NCI-H526 treated with DMSO at 0.1 percent for 48 hours (cell line): ENCODE measurements at regions not wholly inside any gene's neighbourhood (a gene's known extent, or its start where the extent isn't known, plus 50 kb on each side); places are given as distances from the start of the nearest gene placed in this dataset.
"Not testable (repeated sequence)": the region's sequence is repeated elsewhere in the genome, so short reads cannot be mapped to it uniquely, and the experiment has no call there.

Source experiments
- DNase-seq: peaks from one replicate; lab custom pipeline; 2025; lab: John Stamatoyannopoulos, UW

DNA sequence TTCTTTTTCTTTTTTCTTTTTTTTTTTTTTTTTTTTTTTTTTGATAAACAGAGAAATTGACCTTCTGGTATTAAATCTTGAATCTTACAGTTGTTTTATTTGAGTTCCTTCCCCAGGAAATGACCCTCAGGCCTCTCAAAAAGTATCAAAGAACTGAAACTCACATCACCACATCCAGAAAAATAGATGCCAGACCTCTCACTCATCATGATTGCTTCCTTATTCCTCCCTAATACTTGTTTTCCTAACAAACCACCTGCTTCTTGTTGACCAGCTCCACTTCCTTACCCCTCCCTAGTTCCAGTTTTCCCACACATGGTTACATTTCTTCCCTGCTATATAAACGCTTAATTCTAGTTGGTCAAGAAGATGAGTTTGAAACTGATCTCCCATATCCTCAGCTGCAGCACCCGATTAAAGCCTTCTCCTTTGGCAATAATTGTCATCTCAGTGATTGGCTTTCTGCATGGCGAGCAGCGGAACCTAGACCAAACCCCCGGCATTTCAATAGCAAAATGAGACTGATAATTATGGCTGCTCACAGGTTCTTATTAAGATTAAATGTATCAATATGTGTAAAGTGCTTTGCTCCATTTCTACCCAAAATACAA is 681.1 kb upstream of the AUTS2 start:
- no peak for DNase-seq

DNA sequence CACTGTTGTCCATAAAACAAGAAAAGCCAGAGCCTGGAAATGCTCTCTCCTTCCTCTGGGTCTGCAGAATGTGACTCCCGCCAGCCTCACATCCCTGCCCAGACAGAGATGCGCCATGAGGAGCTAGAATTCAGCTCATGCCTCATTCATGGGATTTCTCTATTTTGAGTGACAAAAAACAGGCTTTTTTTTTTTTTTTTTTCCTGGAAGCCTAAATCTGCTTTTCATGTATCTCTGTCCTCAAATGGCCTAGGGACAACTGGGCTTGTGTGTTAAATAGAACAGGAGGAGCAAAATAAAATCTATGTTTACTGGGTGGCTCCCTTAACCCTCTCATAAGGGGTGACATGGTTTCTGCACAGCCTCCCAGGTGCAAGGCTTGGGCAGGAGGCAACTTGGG is 679.7 kb upstream of the AUTS2 start:
- DNase-seq = no peak

DNA sequence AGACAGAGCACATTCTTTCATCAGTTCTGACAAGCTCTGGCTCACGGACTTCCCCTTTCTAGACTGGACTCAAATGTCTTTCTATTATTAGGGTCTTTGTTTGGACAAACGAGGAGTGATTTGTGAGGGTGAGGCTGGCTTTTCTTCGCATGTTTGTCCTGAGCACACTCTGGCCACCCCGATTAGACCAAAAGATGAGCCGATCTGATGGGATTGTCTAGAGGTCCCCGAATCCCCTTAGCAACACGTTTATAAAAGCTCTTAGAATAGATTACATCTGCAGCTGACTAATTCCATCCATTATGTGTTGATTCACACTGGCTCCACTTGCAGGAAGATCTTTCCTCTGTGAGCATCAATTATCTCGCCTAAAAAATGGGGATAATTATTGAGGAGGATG is 675.4 kb upstream of the AUTS2 start:
- DNase-seq = no peak

DNA sequence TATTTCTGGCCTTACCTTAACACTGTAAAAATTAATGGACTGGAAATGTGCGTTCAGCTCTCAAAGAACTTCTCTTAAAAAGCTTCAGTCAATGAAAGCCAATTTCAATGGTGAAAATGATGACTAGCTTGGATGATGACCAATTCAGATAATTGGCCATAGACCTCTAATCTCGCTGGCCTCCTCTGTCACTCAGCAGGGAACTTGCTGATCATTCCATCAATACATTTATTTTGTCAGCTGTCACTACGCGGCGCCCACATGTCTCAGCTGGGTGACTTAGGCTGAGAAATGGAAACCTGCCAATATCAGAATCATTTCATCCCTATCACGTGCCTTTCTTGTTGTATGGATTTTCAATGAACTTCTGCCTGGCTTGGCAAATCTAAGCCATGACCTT is 673.0 kb upstream of the AUTS2 start:
- DNase-seq = no peak

DNA sequence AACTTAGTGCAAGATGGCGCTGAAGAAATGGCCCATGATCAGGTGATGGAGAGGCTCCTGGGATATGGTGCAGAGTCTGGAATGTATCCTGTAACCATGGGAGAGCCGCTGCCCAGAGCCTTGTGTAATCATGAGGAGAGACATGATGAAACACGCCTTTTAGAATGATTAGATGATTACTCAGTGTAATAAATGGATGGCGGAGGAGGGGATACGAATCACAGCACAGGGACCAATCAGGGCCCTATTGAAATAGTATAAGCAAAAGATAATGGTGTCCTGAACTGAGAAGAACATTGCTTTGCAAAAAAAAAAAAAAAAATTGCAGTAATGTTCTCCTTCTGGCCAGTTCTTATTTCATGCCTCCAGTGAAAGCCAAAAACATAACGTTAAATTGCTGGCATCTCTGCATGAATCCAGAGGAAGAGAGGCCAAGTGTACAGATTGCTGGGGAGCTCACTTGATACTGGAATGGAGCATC is 668.5 kb upstream of the AUTS2 start:
- no peak for DNase-seq

DNA sequence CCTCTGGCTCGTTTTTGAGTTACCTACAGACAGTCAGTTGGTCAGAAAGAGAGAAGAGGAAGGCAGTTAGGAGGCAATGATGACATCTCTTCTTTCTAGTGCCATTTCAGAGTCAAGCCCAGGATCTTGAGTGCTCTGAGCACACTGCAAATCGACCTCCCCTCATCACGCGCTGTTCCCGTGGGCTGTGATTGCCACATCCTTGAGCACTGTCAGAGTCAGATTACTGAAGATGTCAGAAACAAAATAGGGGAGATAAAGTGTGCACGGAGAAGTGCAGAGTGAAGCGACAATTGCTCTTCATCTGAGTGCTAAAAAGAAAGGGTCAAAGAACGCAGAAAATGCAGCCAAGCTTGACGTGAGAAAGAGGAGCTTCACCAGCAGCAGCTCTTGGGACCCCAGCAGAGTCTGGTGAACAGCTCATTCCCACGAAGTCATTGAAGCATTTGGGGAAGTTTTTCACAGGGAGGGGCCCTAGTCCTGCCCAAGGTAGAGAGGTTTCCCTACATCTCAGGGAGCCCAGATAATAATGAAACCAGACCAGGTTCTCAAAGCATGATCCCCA is 661.7 kb upstream of the AUTS2 start:
- no peak for DNase-seq

DNA sequence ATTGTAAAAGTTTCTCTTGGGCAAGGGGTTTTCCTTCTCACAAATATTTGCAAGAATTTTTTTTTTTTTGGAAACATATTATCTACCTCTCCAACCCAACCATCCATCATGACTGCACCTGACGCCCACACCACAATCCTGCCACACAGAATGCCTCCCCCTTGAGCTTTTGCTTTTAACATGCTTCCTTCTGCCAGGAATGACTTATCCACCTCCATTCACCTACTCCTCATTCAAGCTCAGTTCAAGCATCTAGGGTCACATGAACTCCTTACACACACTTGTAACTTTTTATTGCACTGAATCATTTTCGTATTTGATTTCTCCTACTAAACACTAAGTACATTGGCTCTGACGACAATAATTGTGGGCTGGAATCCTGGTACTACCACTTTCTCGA is 660.1 kb upstream of the AUTS2 start:
- DNase-seq = no peak

DNA sequence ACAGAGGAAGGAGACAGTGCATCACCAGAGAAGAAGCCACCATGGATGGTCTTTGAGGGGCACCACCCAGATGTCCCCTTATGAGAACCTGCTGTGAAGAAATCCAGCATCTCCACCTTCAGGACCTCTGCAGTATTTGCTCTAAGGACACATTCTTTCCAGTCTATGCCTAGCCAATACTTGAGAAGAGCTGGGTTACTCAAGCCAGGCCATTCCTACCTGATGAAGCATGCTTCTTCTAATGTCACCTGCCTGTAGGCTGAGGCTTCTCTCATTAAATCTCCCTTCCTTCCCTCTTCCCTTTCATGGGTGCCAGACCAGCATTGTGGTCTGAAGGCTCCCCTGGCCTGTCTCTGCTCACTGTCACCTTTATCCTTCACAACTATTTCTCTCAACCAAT is 654.5 kb upstream of the AUTS2 start:
- no peak for DNase-seq

DNA sequence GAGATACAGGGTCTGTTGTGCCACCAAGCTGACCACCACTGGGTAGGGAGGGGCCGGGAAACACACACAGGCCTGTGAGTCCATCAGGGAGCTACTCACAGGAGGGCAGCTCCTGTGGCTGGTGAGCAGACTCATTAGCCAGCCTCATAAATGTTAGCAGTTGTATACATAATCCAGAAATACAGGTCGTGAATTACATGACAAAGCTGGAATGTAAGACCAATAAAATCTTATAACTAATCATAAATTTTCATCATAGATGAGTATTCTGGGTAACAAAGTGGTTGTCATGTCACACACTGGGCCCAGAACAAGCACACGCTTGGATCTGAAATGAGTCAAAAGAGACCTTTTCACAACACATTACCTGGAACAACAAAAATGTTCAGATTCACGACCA is 642.6 kb upstream of the AUTS2 start:
- no peak for DNase-seq

DNA sequence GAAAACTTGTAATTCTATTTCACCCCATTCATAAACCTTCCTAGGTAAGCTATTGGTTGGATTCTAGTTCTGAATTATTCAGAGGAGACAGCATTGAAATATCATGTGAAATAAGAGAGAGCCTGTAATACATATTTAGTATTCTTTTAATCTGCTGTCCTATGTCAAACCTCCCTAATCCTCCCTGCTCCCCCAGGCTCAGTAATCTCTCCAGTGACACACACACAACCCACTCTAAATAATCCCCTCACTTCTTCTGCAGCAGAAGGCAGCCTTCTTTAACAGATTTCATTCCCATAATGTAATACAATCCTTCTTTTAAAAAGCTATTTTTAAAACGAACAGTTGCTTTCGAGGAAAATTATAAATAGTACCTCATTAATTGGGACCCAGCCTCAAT is 639.7 kb upstream of the AUTS2 start:
- DNase-seq = no peak

DNA sequence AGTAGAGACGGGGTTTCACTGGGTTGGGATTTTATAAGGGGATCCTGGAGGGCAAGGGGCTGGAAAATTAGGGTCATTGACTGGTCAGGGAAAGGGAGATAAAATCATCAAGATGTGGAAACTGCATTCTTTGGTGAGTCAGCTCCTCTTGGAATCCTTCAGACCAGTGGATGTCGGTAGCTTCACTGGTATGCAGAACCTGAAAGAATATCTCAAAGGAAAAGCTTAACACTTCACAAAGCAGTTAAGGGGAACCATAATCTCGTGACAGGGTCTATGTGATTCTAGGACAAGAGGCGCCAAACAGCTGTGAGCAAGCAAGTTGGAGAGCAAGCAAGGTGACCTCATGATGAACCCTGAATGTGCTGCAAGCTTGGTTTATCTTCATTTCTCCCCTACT is 634.7 kb upstream of the AUTS2 start:
- DNase-seq = no peak

DNA sequence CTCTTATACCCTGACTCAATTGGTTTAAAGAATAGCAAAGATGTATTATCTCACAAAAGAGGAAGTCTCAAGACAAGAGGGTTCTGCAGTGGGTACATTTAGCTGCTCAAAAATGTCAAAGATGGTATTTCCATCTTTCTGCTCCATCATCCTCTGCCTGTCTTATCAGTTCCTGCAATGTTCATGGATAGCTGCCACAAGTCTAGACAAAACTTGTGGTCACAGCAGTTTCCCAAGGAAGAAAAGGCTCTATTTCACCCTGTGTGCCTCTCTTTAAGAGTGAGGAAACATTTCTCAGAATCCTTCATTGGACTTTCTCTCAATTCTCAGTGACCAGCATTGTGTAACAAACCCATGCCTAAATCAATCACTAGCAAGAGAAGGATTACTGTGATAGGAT is 634.2 kb upstream of the AUTS2 start:
- no peak for DNase-seq

DNA sequence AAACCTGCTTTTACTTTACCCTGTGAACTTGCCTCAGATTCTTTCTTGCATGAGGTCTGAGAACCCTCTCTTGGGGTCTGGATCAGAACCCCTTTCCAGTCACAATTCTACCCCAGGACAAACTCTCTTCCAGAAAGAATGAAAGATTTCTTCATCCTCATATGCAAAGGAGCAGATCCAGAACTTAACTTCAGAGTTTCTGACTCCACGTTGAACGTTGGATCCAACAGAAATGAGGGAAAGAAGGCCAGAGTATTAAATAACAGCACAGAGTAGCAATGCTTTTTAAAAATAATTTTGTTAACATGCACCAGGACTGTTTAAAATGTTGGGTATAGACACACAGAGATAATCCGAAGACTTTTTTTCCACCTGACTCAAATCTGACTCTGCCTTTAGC is 632.9 kb upstream of the AUTS2 start:
- no peak for DNase-seq

DNA sequence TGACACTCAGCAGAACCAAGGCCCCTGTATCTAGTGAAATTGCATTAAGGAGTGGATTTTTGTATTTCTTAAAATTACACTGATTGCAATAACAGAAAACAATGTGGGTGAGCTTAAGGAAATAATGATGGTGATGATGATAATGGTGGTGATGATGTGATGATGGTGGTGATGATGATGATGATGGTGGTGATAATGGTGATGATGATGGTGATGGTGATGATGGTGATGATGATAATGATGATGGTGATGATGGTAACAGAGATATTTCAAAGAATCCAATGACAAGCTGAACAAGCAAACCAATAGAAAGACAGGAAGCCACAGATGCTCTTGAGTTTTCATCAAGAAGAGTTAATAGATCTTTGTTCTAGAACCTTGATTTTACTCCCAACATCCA is 630.7 kb upstream of the AUTS2 start:
- DNase-seq = no peak

DNA sequence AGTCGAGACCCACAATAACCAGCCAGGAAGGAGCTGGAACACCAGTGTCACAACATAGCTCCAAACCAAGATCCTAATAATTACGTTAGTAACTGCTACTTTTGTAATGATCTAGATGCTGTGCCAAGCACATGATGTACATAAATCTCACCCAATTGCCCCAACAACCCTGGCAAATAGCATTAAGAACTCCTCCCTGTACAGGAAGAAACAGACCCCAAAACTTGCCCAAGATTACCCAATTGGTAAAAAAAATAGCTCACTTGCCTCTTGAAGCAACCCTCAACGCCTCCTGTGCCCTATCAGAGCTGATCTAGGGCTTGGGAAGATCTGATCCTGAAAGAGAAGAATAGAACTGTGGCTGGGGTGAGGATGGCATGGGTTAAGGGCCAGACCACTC is 628.7 kb upstream of the AUTS2 start:
- no peak for DNase-seq

DNA sequence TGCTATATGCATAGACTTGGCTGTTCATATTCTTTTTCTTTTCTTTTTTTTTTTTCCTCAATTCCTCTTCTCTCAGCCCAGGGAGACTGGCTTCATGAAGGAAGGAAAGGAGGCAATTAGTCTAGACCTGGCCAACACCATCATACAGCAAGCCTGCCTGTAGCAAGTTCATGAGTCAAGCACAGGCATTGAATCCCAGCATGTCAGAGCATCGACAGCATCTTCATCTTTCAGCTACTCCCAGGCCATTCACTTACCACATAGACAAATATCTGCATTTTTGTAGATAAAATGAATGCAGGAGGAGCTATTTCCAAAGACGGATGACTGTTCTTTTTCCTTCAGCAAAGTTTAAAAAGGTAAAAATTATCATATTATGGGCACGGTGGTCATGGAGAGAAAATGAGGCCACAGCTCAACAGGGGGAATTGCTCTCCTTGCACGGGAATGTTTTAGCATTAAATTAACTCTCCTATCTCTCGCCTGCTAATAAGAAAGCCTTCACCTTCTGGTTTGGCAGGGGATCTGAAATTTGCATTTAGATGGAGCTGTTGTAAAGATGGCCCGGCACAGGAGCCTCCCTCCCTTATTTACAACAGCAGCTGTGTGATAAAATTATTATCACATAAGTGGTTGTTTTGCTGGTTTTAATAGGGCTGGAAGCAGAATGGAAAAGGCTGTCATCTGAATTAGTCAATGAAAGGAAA is 626.5 kb upstream of the AUTS2 start:
- DNase-seq = no peak

DNA sequence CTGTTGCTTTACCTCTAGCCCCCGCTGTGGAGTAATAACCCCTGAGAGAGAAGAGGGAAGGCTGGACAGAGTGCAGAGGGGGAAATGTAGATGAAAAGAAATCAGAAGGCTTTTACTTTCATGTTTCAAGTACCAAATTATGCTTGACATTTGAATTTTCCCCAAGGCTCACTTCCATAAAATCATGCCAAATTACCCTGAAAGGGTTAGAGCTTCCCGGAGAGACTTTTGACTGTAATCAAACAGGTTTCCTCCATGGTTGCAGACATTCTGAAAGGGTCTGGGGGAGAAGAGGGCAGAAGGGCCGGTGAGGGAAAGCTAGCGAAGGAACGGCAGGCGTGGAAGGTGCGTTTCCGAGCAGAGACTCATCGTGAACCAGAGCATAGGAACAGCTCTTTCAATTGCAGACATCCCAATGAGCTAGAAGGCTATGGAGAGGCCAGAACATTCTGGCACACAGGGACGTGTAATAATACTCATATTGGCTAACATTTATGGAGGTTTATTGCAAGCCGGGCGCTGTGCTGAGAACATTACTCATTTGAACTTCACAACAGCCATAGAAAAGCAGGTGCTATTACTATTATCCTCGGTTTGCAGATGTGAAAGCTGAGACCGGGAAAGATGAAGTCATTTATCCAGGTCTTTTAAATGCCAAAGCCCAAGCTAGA is 620.8 kb upstream of the AUTS2 start:
- DNase-seq = no peak

DNA sequence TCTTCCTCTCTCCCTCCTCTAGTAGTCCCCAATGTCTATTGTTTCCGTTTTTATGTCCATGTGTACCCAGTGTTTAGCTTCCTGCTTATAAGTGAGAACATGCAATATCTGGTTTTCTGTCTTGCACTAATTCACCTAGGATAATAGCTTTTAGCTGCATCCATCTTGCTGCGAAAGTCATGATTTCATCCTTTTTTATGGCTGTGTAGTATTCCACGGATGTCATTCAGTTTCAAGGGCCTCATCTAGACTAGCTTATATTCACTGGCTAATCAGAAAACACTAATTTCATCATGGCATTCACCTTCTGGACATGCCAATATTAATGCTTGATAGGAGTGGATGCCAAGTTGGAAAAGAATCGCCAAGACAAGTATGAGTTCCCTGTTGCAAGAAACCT is 619.6 kb upstream of the AUTS2 start:
- DNase-seq = no peak

DNA sequence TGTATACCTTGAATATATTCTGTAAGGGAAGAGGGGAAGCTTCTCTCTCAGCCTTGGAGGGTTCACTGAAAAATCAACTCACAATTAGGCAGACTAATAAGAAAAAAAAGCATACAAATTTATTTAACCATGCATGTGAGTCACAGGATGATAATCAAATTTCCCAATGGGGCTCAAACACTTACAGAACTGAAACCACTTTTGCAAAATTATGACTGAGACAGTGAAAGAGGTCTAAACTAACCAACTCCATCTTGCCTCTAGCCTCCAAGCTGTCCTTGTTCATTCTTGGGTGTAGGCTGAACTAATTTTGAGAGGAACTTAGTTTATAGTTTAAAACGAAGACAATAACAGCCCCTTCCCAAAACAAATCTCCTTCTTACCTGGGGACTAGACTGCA is 618.3 kb upstream of the AUTS2 start:
- DNase-seq = no peak

DNA sequence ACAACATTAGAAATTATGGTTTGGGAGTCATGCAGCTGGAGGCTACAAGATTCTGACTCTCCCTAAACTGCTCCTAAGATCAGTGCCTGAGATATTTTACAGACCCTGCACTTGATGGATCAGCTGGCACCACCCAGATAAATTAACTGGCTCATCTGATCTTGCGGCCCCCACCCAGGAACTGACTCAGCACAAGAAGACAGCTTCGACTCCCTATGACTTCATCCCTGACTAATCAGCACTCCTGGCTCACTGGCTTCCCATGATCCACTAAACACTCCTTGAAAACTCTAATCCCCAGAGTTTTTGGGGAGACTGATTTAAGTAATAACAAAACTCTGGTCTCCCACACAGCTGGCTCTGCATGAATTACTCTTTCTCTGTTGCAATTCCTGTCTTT is 617.8 kb upstream of the AUTS2 start:
- not testable (repeated sequence) for DNase-seq

DNA sequence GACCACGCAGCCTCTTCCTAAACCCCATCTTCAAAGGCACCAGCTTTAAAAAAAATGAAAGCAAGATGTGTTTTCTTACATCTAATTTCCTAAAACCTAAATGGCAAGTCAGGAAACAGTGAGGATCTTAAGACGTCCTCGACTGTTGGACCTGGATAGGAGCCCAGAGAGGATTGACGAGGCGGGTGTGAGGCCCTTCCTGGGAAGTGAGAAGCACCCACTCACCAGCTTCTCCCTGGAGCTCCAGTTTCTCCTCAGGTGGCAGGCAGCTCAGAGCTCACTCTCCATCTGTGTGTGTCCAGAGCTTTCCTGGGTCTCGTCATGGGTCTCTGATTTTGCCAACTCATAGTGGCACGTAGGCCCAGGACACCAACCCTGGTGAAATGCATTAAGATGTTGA is 614.0 kb upstream of the AUTS2 start:
- no peak for DNase-seq

DNA sequence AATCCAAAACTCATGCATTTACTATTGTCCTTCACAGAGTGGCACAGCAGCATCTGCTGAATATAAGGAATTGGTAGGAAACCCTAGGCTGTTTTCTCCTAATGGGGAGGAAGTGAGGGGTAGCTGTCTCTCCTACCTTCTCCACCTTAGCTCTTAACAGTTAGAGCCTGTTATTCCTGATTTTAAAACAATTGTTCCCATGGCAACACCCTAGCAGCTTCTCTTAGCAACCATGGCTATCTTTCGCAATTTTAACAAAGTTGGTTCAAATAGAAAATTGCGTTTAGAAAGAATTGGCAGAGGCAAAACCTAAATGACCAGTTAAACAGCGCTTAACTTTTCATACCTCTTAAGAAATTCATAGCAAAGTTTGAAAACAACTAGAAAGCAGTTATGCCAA is 603.4 kb upstream of the AUTS2 start:
- no peak for DNase-seq

DNA sequence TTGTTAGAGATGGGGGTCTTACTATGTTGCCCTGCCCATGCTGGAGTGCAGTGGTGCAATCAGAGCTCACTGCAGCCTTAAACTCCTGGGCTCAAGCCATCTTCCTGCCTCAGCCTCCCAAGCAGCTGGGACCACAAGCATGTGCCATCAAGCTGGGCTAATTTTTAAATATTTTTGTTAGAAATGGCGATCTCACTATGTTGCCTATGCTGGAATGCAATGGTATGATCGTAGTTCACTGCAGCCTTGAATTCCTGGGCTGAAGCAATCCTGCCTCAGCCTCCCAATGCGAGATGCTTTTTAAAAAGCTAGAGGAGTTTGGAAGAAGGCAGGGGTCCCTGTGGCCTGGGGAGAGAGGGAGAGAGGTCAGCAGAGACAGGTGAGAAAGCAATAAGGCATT is 600.1 kb upstream of the AUTS2 start:
- DNase-seq = no peak
